NCI-H345 (cell line): ENCODE measurements at regions not wholly inside any gene's neighbourhood (a gene's known extent, or its start where the extent isn't known, plus 50 kb on each side); places are given as distances from the start of the nearest gene placed in this dataset.
"Not testable (repeated sequence)": the region's sequence is repeated elsewhere in the genome, so short reads cannot be mapped to it uniquely, and the experiment has no call there.

Experiments
- DNase-seq: peaks from one replicate; lab custom pipeline; 2025; lab: John Stamatoyannopoulos, UW

DNA sequence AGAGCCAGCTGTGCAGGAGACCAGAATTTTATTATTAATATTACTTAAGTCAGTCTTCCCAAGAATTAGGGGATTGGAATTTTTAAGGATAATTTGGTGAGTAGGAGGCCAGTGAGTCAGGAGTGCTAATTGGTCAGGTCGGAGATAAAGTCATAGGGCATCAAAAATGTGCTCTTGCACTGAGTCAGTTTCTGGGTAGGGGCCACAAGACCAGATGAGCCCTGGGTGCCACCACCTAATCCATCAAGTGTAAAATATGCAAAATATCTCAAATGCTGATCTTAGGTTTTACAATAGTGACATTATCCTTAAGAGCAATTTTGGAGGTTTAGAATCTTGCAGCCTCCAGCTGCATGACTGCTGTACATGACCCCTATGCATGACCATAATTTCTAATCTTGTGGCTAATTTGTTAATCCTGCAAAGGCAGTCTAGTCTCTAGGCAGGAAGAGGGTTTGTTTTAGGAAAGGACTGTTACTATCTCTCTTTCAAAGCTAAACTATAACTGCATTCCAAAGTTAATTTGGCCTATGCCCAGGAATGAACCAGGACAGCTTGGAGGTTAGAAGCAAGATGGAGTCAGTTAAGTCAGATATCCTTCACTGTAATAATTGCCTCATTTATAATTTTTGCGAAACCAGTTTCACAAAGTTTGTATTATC is 215.9 kb downstream of the RNF152 start:
- DNase-seq, result no peak

DNA sequence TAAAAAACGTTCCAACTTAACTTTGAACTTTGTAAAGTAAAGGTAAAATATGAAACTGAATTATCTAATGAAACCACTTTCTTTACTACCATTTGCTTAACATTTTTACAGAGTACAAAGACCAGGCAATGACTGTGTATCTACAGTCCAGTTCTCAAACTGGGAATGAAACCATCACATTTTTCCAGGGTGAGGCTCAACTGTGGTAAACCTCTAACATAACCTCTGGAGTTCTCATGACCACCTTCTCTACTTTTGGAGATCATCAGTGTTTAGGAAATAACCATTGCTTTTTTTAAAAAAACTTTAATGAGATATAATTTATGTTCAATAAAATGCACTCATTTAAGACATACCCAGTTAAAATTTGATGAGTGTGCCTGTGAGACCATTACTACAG is 223.5 kb downstream of the RNF152 start:
- DNase-seq, result no peak

- no peak for DNase-seq
Measured at GRCh38 chr18:61666876-61667590, 225.8 kb downstream of the RNF152 start.

DNA sequence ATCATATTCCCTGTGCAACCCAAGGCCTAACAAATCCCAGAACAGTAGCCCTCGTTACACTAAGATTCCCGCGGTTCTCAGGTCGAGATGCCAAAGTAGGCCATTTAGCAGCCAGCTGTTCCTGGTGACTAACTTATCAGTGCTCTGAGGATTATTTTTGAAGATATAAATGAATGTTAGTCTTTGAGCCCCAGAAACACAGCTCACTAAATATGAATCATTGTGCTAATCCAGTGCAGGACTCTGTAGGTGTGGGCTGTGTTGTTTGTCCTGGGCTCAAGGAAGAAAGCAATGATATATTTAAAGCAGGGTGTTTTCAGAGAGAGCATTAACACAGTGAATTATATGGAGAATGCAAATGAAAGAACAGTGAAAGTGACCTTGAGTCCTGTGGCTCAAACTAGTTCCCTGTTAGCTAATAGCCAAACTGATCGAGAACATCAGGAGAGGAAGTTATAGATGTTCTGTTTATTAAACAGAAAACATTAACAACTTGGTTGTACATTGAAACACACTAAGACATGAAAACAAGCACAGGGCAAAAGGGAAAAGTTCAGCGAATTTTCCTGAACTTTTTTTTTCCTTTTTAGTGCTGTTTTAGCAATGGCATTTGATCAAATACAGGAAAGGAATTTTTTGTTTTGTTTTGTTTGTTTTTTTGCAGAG is 228.3 kb downstream of the RNF152 start:
- DNase-seq, result no peak

- DNase-seq, result no peak
Measured at GRCh38 chr18:61662726-61663125, 230.1 kb downstream of the RNF152 start.

GRCh38 chr18:61658431-61658830 is 234.4 kb downstream of the RNF152 start:
- no peak for DNase-seq

DNA sequence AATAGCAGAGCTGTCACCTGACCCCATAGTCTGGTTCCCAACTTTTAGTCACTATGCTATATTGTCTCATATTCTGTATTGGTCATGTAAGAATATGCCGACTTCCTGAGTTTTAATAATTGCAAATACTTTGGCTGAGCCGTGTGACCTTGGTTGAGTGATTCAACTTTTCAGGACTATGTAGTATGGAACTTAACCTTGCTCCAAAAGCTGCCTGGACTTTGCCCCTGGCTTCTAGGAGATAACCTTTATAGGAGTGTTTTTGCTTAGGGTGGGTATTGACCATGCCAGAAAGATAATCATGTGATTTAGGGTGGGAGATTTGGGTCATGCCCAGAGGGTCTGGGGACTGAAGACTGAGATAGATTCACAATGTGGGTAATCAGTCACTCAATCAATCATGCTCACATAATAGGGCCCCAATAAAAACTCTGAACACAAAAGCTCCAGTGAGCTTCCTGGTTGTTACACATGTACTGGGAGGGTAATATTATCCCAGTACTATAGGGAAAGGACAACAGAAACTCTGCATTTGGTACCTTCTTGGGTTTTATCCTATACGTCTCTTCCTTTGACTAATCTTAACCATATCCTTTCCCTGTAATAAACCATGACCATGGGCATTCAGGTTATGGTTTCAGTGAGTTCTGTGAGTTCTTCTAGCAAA is 235.6 kb downstream of the RNF152 start:
- DNase-seq, result no peak

- DNase-seq, result no peak
Measured at GRCh38 chr18:61655630-61656029, 237.2 kb downstream of the RNF152 start.

DNA sequence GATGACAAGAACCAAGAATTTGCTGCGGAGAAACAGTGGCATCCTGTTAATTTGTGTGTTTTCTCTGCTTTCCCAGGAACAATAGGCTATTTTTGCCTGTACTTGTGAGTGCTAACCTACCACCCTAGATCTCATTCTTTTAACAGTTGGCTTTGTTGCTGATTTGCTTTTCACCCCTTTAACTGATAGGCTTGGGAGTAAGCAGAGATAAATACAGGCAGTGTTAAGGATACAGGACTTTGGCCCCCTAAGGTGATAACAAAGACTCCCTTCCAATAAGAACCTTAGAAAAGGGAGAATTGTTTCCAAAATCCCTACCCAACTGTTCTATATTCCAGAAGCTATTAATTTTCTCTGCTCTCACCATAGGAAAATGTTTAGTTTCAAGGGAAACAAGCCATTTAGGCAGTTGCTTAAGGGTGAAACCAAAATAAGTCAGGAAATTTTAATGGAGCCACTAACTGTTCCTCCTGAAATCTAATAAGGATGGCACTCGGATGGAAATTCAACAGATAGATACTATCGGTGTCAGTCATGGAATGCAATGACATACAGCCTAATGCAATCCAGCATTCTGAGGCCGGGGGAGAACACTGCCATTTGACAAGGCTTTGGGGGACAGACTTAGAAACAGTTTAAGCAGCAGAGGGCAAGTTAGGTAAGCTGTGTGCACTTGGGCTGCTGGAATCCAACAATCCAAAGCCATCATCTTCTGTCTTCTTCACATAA is 238.8 kb downstream of the RNF152 start:
- no peak for DNase-seq

- peak; percentile 56 for DNase-seq
Measured at GRCh38 chr18:61651880-61652268, 240.9 kb downstream of the RNF152 start.

DNA sequence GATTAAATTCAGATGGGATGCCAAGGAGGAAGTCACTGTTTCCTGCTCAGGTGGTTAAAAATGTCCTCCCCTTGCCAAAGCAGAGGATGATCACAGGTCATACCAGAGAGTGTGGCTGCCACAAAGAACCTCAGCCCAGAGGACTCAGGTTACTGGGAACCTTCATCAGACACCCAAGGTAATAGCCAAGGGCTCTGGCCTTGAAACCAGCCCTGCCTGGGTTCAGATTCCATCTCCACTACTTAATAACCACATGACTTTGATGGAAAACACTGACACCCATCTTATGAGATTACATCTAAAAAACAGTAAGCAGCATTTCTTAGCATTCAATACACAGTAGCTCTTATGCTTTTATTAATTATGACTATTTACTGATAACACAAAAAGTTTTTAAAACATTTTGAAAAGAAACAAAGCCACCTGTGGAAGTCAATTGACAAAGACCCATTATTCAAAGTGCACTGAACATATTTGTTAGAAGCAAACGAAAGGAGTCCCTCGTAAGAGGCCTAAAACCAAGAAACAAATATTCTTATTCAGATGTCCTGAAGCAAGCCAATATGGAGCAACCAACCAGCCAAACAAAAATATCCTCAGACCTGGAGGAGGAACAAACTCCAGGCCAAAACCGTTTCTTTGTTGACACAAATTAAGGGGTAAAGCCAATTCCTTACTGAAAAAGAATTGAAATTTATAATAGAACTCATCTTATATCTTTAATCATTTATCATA is 241.5 kb downstream of the RNF152 start:
- no peak for DNase-seq

DNA sequence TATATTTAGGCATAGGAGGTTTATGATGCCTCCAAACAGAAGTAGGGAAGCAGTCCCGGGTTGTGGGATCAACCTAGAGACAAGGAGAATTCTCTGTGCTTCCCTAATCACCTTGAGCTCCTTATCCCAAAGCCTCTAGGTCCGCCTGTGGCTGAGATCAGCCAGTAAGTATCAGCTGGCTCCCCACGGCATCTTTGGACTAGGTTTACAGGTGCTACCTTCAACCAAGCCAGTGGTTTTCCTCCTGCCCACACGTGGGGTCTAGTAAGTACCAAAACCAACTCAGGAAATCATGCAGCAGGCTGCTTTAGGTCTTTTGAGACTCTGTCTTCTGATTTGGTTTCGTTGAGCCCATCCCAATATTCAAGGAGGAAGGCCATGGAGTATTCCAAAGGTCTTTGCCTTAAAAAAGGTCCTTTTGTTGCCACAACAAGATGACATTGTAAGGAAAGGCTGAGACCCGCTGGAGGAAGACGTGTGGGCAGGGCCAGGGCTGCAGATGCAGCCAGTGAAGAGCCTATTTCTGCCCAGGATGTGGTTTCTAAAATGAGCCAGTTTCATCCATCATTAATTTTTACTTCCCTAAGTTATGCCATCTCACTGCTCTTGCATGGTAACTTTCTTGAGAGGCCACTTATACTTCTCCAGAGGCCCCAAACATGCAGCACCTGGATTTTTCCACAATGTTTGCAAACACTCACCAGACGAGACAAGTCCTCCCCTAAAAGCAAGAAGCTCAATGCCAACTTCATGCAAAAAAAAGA is 248.7 kb downstream of the RNF152 start:
- no peak for DNase-seq

- DNase-seq, result no peak
Measured at GRCh38 chr18:61639886-61640285, 252.9 kb downstream of the RNF152 start.

DNA sequence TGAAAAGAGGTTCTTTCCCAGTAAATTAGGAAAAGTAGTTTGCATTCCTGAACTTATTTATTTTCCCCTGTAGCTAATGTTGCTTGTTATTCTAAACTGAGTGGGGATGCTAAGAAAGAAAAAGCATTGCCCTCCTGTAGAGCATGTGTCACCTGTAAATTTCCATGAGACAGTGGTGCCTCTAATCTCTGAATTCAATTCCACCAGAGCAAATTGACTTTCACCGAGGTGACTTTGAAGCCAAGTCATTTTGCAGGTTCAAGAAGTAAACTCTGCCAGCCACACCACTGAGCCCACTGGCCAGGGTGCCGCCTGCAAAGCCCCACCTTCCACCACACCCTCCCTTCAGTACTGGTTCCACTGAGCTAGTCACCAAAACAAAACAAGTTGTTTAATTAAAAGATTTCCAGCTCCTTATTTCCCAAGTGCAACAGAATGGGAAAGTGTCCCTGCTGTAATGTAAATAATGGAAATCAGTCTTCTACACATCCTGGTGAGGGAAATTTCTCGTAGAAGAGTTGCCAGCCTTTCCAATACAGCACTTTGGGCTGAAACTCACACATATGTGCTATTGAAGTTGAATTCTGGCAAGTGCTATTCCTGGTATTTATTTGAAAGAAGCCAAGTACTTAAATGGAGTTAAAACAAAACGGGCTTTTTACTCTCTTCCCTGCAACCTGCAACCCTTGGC is 254.8 kb downstream of the RNF152 start:
- no peak for DNase-seq

DNA sequence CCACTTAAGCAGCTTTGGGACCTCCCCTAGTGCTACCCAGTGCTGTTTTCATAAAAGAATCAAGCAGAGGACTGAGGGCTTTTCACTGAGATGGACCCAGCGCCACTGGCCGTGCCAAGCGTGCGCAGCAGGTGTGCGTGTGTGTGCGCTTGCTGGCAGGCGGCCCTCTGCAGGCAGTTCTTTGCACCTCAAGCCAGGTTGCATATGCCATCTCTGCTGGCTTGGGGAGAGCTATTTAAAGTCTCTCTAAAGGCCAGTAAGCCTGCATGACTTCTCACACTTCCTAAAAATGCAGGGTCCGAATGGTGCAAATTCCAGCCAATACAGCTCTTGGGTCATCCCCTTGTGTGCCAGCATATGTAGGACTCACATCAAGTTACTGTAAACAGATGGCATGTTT is 255.5 kb downstream of the RNF152 start:
- DNase-seq, result peak; percentile 77

- peak; percentile 80 for DNase-seq
Measured at GRCh38 chr18:61635901-61636528, 256.8 kb downstream of the RNF152 start.

GRCh38 chr18:61628085-61628484 is 264.7 kb downstream of the RNF152 start:
- DNase-seq, result no peak

DNA sequence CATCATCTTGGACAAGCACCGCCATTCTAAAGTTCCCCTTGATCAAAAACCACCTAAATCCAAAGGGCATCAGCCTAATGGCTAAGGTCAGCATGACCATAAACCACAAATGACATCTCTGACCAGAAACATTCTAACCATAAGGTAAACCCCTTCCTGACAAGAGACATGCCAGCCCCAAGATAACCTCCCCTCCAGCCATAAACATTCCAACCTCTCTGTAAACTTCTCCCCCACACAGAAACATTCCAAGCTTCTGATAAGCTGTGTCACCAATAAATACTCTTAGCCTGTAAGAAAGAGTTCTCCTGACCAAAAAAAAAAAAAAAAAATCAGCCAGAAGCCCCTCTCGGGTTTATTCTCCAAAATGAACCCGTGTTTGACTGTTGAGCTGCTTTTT is 268.2 kb downstream of the RNF152 start:
- not testable (repeated sequence) for DNase-seq

GRCh38 chr18:61619783-61620182 is 273.0 kb downstream of the RNF152 start:
- DNase-seq, result no peak

- DNase-seq, result no peak
Measured at GRCh38 chr18:61618816-61619215, 274.0 kb downstream of the RNF152 start.
